DOHH2 (cell line): ENCODE measurements at regions not wholly inside any gene's neighbourhood (a gene's known extent, or its start where the extent isn't known, plus 50 kb on each side); places are given as distances from the start of the nearest gene placed in this dataset.
"Not testable (repeated sequence)": the region's sequence is repeated elsewhere in the genome, so short reads cannot be mapped to it uniquely, and the experiment has no call there.

ENCODE experiments used
- EZH2phosphoT487 ChIP-seq: fragments of 200-600 bp; sonication (generic); IDR thresholded peaks from 2 replicates; pipeline ENCODE4 v1.6.1; 2017; ENCODE audit warnings: borderline replicate concordance, mild to moderate bottlenecking, antibody characterized with exemption, low read length, moderate library complexity, mixed read lengths
- TF ChIP-seq, protein P1 (sequence below): fragments of 200-600 bp; sonication (generic); IDR thresholded peaks from one replicate; pipeline ENCODE4 v1.5.1; 2014; ENCODE audit warnings: antibody characterized with exemption, mild to moderate bottlenecking, low read depth, low read length; ENCODE audit not compliant: poor library complexity, severe bottlenecking

DNA sequence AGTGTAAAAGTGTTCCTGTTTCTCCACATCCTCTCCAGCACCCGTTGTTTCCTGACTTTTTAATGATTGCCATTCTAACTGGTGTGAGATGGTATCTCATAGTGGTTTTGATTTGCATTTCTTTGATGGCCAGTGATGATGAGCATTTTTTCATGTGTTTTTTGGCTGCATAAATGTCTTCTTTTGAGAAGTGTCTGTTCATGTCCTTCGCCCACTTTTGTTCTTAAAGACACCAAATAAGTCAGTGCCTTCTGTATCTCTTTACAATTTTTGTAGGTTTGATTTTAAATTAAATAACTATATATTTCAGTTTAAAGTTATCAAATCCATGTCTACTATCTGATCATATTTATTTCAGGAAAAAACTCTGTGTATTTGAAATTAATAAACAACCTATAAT is 202.4 kb upstream of the ZNF322 start:
- TF ChIP-seq, protein P1, sequence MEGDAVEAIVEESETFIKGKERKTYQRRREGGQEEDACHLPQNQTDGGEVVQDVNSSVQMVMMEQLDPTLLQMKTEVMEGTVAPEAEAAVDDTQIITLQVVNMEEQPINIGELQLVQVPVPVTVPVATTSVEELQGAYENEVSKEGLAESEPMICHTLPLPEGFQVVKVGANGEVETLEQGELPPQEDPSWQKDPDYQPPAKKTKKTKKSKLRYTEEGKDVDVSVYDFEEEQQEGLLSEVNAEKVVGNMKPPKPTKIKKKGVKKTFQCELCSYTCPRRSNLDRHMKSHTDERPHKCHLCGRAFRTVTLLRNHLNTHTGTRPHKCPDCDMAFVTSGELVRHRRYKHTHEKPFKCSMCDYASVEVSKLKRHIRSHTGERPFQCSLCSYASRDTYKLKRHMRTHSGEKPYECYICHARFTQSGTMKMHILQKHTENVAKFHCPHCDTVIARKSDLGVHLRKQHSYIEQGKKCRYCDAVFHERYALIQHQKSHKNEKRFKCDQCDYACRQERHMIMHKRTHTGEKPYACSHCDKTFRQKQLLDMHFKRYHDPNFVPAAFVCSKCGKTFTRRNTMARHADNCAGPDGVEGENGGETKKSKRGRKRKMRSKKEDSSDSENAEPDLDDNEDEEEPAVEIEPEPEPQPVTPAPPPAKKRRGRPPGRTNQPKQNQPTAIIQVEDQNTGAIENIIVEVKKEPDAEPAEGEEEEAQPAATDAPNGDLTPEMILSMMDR = not testable (repeated sequence)
- not testable (repeated sequence) for TF ChIP-seq EZH2phosphoT487
